SK-N-MC (cell line): ENCODE measurements at regions not wholly inside any gene's neighbourhood (a gene's known extent, or its start where the extent isn't known, plus 50 kb on each side); places are given as distances from the start of the nearest gene placed in this dataset.

Source experiments
- EZH2 ChIP-seq: fragments of 200-600 bp; sonication (generic); IDR thresholded peaks from one replicate; pipeline ENCODE4 v1.6.1; 2017; ENCODE audit warnings: antibody characterized with exemption
- POLR2AphosphoS5 ChIP-seq: IDR thresholded peaks from 2 replicates; pipeline ENCODE4 v1.6.1; 2012; ENCODE audit warnings: mild to moderate bottlenecking, low read depth, low read length, borderline replicate concordance

- TF ChIP-seq POLR2AphosphoS5 (no peak), EZH2 (no peak)
These were observed 117.8 kb upstream of the NKX1-1 start for GRCh38 chr4:1523907-1524636.
